ENCODE measurements at regions not wholly inside any gene's neighbourhood (a gene's known extent, or its start where the extent isn't known, plus 50 kb on each side); places are given as distances from the start of the nearest gene placed in this dataset.
A peak's percentile ranks its signal among the peaks of the same experiment; 100 is the strongest.
"Not testable (repeated sequence)": the region's sequence is repeated elsewhere in the genome, so short reads cannot be mapped to it uniquely, and the experiment has no call there.

- DNase-seq (ENCODE audit: insufficient read length, low spot score); FAIRE-seq: not testable (repeated sequence)
Measured at GRCh38 chr7:65141894-65142293, 135.4 kb upstream of the ERV3-1 start.

- DNase-seq (ENCODE audit: insufficient read length, low spot score); FAIRE-seq: not testable (repeated sequence)
Measured at GRCh38 chr7:65141405-65141778, 134.9 kb upstream of the ERV3-1 start.

GRCh38 chr7:65140543-65141404 is 134.3 kb upstream of the ERV3-1 start:
- not testable (repeated sequence) for FAIRE-seq; DNase-seq (ENCODE audit: insufficient read length, low spot score)

- not testable (repeated sequence) for DNase-seq (ENCODE audit: insufficient read length, low spot score); FAIRE-seq
Measured at GRCh38 chr7:65136850-65137249, 130.4 kb upstream of the ERV3-1 start.

GRCh38 chr7:65133087-65133486 is 126.6 kb upstream of the ERV3-1 start:
- FAIRE-seq; DNase-seq (ENCODE audit: insufficient read length, low spot score): not testable (repeated sequence)

- DNase-seq (ENCODE audit: insufficient read length, low spot score); FAIRE-seq: not testable (repeated sequence)
Measured at GRCh38 chr7:65132256-65132655, 125.8 kb upstream of the ERV3-1 start.

- DNase-seq (ENCODE audit: insufficient read length, low spot score); FAIRE-seq: not testable (repeated sequence)
Measured at GRCh38 chr7:65127364-65127763, 120.9 kb upstream of the ERV3-1 start.

- FAIRE-seq; DNase-seq (ENCODE audit: insufficient read length, low spot score): not testable (repeated sequence)
Measured at GRCh38 chr7:65124600-65124999, 118.1 kb upstream of the ERV3-1 start.

- DNase-seq (ENCODE audit: insufficient read length, low spot score); FAIRE-seq: not testable (repeated sequence)
Measured at GRCh38 chr7:65105650-65106203, 99.2 kb upstream of the ERV3-1 start.

GRCh38 chr7:65100499-65100898 is 94.0 kb upstream of the ERV3-1 start:
- not testable (repeated sequence) for DNase-seq (ENCODE audit: insufficient read length, low spot score); FAIRE-seq

- FAIRE-seq; DNase-seq (ENCODE audit: insufficient read length, low spot score): not testable (repeated sequence)
Measured at GRCh38 chr7:65081669-65082055, 75.2 kb upstream of the ERV3-1 start.

GRCh38 chr7:65080799-65081668 is 74.5 kb upstream of the ERV3-1 start:
- peak; percentile 35; the same call in 1 of the 2 replicates for TF ChIP-seq POLR2A (IDR thresholded peaks at IDR 0.05; ENCODE audit: low read depth, low read length)
- FAIRE-seq (peak; percentile 58), DNase-seq (ENCODE audit: insufficient read length, low spot score) (peak; percentile 63)

GRCh38 chr7:65074959-65075358 is 68.5 kb upstream of the ERV3-1 start:
- FAIRE-seq; DNase-seq (ENCODE audit: insufficient read length, low spot score): not testable (repeated sequence)

GRCh38 chr7:65073160-65073559 is 66.7 kb upstream of the ERV3-1 start:
- not testable (repeated sequence) for DNase-seq (ENCODE audit: insufficient read length, low spot score)
- FAIRE-seq = peak; percentile 86

GRCh38 chr7:65071854-65072431 is 65.5 kb upstream of the ERV3-1 start:
- FAIRE-seq; DNase-seq (ENCODE audit: insufficient read length, low spot score): not testable (repeated sequence)

- not testable (repeated sequence) for DNase-seq (ENCODE audit: insufficient read length, low spot score); FAIRE-seq
Measured at GRCh38 chr7:65069476-65069875, 63.0 kb upstream of the ERV3-1 start.

- not testable (repeated sequence) for FAIRE-seq; DNase-seq (ENCODE audit: insufficient read length, low spot score)
Measured at GRCh38 chr7:65062566-65062965, 56.1 kb upstream of the ERV3-1 start.

- not testable (repeated sequence) for DNase-seq (ENCODE audit: insufficient read length, low spot score); FAIRE-seq
Measured at GRCh38 chr7:65059247-65059646, 52.8 kb upstream of the ERV3-1 start.
